ENCODE measurements at regions not wholly inside any gene's neighbourhood (a gene's known extent, or its start where the extent isn't known, plus 50 kb on each side); places are given as distances from the start of the nearest gene placed in this dataset.

DNA sequence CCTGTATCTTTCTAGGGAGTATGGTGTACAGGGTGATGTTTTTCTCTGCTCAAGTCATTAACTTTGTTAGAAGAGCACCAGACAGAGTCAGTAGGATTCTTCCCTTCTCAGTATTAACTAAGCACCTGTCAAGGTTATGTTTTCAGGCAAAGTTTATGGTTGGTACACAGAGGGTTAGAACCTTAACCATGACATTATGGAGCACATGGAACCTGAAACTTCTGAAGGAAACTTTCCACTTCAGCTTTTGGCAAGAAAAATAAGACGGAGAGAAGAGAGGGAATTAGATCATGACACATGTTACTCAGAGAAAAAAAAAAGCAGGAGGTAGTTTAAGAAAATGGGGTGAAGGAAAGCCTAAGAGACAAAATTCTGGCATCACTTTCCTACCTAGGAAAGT is 112.9 kb upstream of the PDE7B start:
- TF ChIP-seq, protein P1, sequence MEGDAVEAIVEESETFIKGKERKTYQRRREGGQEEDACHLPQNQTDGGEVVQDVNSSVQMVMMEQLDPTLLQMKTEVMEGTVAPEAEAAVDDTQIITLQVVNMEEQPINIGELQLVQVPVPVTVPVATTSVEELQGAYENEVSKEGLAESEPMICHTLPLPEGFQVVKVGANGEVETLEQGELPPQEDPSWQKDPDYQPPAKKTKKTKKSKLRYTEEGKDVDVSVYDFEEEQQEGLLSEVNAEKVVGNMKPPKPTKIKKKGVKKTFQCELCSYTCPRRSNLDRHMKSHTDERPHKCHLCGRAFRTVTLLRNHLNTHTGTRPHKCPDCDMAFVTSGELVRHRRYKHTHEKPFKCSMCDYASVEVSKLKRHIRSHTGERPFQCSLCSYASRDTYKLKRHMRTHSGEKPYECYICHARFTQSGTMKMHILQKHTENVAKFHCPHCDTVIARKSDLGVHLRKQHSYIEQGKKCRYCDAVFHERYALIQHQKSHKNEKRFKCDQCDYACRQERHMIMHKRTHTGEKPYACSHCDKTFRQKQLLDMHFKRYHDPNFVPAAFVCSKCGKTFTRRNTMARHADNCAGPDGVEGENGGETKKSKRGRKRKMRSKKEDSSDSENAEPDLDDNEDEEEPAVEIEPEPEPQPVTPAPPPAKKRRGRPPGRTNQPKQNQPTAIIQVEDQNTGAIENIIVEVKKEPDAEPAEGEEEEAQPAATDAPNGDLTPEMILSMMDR (IDR thresholded peaks at IDR 0.05; ENCODE audit: extremely low read depth, low read depth, low read length), result no peak
- no peak for DNase-seq (ENCODE audit: insufficient read length, low spot score, missing footprints)
- no peaks in the 10 kb centered on the region for H3K9me3 ChIP-seq (ENCODE audit: low read depth, low read length)
- no peaks in the 10 kb centered on the region for H3K27me3 ChIP-seq (ENCODE audit: insufficient read depth, low read length)
- H3K27ac ChIP-seq (ENCODE audit: low read depth, low read length), result peak overlapping the region; percentile 42
- H4K20me1 ChIP-seq (ENCODE audit: insufficient read depth, low read length), result no peaks in the 10 kb centered on the region
- H3K79me2 ChIP-seq (ENCODE audit: insufficient read depth, low read length), result no peaks in the 10 kb centered on the region
- H3K4me2 ChIP-seq (ENCODE audit: insufficient read depth, low read length), result peak overlapping the region; percentile 31
- H2AFZ ChIP-seq (ENCODE audit: low read length), result no peak overlapping the region
- H3K4me3 ChIP-seq (ENCODE audit: insufficient read depth, low read length), result no peak overlapping the region
- peaks cover 9% of the 10 kb centered on the region for H3K4me1 ChIP-seq (ENCODE audit: insufficient read depth, low read length)
- no peaks in the 10 kb centered on the region for H3K36me3 ChIP-seq (ENCODE audit: insufficient read depth, low read length)

DNA sequence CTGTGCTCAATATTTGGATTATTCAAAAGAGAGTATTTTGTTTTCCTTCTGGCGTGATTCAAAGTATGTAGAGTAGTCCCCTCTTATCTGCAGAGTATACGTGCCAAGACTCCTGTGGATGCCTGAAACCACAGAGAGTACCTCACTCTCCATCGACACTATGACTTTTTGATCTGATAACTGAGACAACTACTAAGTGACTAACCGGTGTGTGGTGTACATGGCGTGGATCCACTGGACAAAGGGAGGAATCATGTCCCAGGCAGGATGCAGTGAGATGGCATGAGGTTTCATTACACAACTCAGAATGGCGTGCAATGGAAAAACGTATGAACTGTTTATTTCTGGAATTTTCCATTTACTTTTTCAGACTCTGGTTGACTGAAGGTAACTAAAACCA is 112.2 kb upstream of the PDE7B start:
- no peak overlapping the region for H3K4me3 ChIP-seq (ENCODE audit: insufficient read depth, low read length)
- no peak overlapping the region for H2AFZ ChIP-seq (ENCODE audit: low read length)

GRCh38 chr6:135740580-135740979 is 110.9 kb upstream of the PDE7B start:
- Histone ChIP-seq H3K79me2 (ENCODE audit: insufficient read depth, low read length) (no peaks in the 10 kb centered on the region), H2AFZ (ENCODE audit: low read length) (no peak overlapping the region), H3K9me3 (ENCODE audit: low read depth, low read length) (no peaks in the 10 kb centered on the region), H3K36me3 (ENCODE audit: insufficient read depth, low read length) (no peaks in the 10 kb centered on the region), H3K27me3 (ENCODE audit: insufficient read depth, low read length) (no peaks in the 10 kb centered on the region), H3K4me2 (ENCODE audit: insufficient read depth, low read length) (no peak overlapping the region), H4K20me1 (ENCODE audit: insufficient read depth, low read length) (no peaks in the 10 kb centered on the region), H3K27ac (ENCODE audit: low read depth, low read length) (no peak overlapping the region), H3K4me1 (ENCODE audit: insufficient read depth, low read length) (peaks cover 9% of the 10 kb centered on the region), H3K4me3 (ENCODE audit: insufficient read depth, low read length) (no peak overlapping the region)
- TF ChIP-seq, protein P1 (IDR thresholded peaks at IDR 0.05; ENCODE audit: extremely low read depth, low read depth, low read length), result no peak
- DNase-seq (ENCODE audit: insufficient read length, low spot score, missing footprints), result no peak

More for the DNA sequence above, 112.2 kb upstream of the PDE7B start:
- Histone ChIP-seq H3K27ac (ENCODE audit: low read depth, low read length) (peak overlapping the region; percentile 42), H3K79me2 (ENCODE audit: insufficient read depth, low read length) (no peaks in the 10 kb centered on the region), H3K4me1 (ENCODE audit: insufficient read depth, low read length) (peaks cover 9% of the 10 kb centered on the region), H3K4me2 (ENCODE audit: insufficient read depth, low read length) (peak overlapping the region; percentile 31), H3K9me3 (ENCODE audit: low read depth, low read length) (no peaks in the 10 kb centered on the region), H4K20me1 (ENCODE audit: insufficient read depth, low read length) (no peaks in the 10 kb centered on the region), H3K36me3 (ENCODE audit: insufficient read depth, low read length) (no peaks in the 10 kb centered on the region), H3K27me3 (ENCODE audit: insufficient read depth, low read length) (no peaks in the 10 kb centered on the region)
- DNase-seq (ENCODE audit: insufficient read length, low spot score, missing footprints), result no peak
- TF ChIP-seq, protein P1 (IDR thresholded peaks at IDR 0.05; ENCODE audit: extremely low read depth, low read depth, low read length), result no peak

GRCh38 chr6:135743476-135743875 is 108.0 kb upstream of the PDE7B start:
- Histone ChIP-seq H3K79me2 (ENCODE audit: insufficient read depth, low read length) (no peaks in the 10 kb centered on the region), H3K9me3 (ENCODE audit: low read depth, low read length) (no peaks in the 10 kb centered on the region), H4K20me1 (ENCODE audit: insufficient read depth, low read length) (no peaks in the 10 kb centered on the region), H3K4me1 (ENCODE audit: insufficient read depth, low read length) (peaks cover 8% of the 10 kb centered on the region), H2AFZ (ENCODE audit: low read length) (no peak overlapping the region), H3K36me3 (ENCODE audit: insufficient read depth, low read length) (no peaks in the 10 kb centered on the region), H3K4me2 (ENCODE audit: insufficient read depth, low read length) (no peak overlapping the region), H3K27me3 (ENCODE audit: insufficient read depth, low read length) (no peaks in the 10 kb centered on the region), H3K27ac (ENCODE audit: low read depth, low read length) (no peak overlapping the region), H3K4me3 (ENCODE audit: insufficient read depth, low read length) (no peak overlapping the region)
- TF ChIP-seq, protein P1 (IDR thresholded peaks at IDR 0.05; ENCODE audit: extremely low read depth, low read depth, low read length), result no peak
- DNase-seq (ENCODE audit: insufficient read length, low spot score, missing footprints), result no peak
